SIG-M5 treated with dmso at 0.1 percent for 504 hours (cell line): ENCODE measurements at regions not wholly inside any gene's neighbourhood (a gene's known extent, or its start where the extent isn't known, plus 50 kb on each side); places are given as distances from the start of the nearest gene placed in this dataset.

Source experiments
- DNase-seq: peaks from one replicate; lab custom pipeline; 2025; ENCODE audit not compliant: unreplicated experiment; lab: John Stamatoyannopoulos, UW

GRCh38 chr20:19945732-19946670 is 71.2 kb upstream of the NAA20 start:
- DNase-seq, result no peak

GRCh38 chr20:19947611-19948264 is 69.4 kb upstream of the NAA20 start:
- no peak for DNase-seq

GRCh38 chr20:19949195-19949867 is 67.8 kb upstream of the NAA20 start:
- DNase-seq, result no peak

- DNase-seq, result no peak
These were observed 67.1 kb upstream of the NAA20 start for GRCh38 chr20:19950042-19950441.

- no peak for DNase-seq
These were observed 64.8 kb upstream of the NAA20 start for GRCh38 chr20:19952392-19952791.

- DNase-seq, result no peak
These were observed 63.6 kb upstream of the NAA20 start for GRCh38 chr20:19953606-19954005.

- DNase-seq, result no peak
These were observed 60.2 kb upstream of the NAA20 start for GRCh38 chr20:19956976-19957375.

GRCh38 chr20:19958219-19958618 is 58.9 kb upstream of the NAA20 start:
- DNase-seq, result no peak

GRCh38 chr20:19958928-19959327 is 58.2 kb upstream of the NAA20 start:
- no peak for DNase-seq

GRCh38 chr20:19960745-19961144 is 56.4 kb upstream of the NAA20 start:
- no peak for DNase-seq

- DNase-seq, result no peak
These were observed 55.9 kb upstream of the NAA20 start for GRCh38 chr20:19961293-19961692.

GRCh38 chr20:19962958-19963357 is 54.2 kb upstream of the NAA20 start:
- DNase-seq, result no peak

- DNase-seq, result peak; percentile 50
These were observed 52.6 kb upstream of the NAA20 start for GRCh38 chr20:19964289-19965265.

GRCh38 chr20:19966840-19967239 is 50.3 kb upstream of the NAA20 start:
- no peak for DNase-seq
